ENCODE measurements at regions not wholly inside any gene's neighbourhood (a gene's known extent, or its start where the extent isn't known, plus 50 kb on each side); places are given as distances from the start of the nearest gene placed in this dataset.

DNA sequence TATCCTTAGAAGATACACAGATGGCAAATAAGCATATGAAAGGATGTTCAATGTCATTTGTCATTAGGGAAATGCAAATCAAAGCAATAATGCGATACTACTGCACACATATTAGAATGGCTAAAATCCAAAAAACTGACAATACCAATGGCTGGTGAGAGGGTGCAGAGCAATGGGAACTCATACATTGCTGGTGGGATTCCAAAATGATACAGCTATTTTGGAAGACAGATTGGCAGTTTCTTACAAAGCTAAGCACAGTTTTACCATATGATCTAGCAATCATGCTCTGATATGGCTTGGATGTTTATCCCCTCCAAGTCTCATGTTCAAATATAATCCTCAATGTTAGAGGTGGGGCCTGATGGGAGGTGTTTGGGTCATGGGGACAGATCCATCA is 122.6 kb downstream of the KCTD15 start:
- Histone ChIP-seq H4K20me1 (ENCODE audit: insufficient read depth, low read length) (no peaks in the 10 kb centered on the region), H3K79me2 (ENCODE audit: insufficient read depth, low read length) (no peaks in the 10 kb centered on the region), H3K36me3 (ENCODE audit: insufficient read depth, low read length) (no peaks in the 10 kb centered on the region), H2AFZ (ENCODE audit: low read depth, low read length) (no peak overlapping the region), H3K4me2 (ENCODE audit: low read length) (no peak overlapping the region), H3K4me1 (ENCODE audit: insufficient read depth, low read length) (no peaks in the 10 kb centered on the region), H3K9me3 (ENCODE audit: insufficient read depth, low read depth, low read length) (no peaks in the 10 kb centered on the region), H3K27ac (ENCODE audit: low read depth, low read length) (no peak overlapping the region), H3K9ac (ENCODE audit: low read length) (no peak overlapping the region), H3K4me3 (ENCODE audit: insufficient read depth, low read depth, low read length) (no peak overlapping the region), H3K27me3 (ENCODE audit: insufficient read depth, low read length) (no peaks in the 10 kb centered on the region)
- H3K36me3 Mint-ChIP-seq (ENCODE audit: low read depth, unreplicated experiment), result no peaks in the 10 kb centered on the region
- FAIRE-seq (no peak), DNase-seq (ENCODE audit: low read depth) (no peak)
- H3K9me3 Mint-ChIP-seq (ENCODE audit: unreplicated experiment), result peaks cover 2% of the 10 kb centered on the region
- TF ChIP-seq, protein P1, sequence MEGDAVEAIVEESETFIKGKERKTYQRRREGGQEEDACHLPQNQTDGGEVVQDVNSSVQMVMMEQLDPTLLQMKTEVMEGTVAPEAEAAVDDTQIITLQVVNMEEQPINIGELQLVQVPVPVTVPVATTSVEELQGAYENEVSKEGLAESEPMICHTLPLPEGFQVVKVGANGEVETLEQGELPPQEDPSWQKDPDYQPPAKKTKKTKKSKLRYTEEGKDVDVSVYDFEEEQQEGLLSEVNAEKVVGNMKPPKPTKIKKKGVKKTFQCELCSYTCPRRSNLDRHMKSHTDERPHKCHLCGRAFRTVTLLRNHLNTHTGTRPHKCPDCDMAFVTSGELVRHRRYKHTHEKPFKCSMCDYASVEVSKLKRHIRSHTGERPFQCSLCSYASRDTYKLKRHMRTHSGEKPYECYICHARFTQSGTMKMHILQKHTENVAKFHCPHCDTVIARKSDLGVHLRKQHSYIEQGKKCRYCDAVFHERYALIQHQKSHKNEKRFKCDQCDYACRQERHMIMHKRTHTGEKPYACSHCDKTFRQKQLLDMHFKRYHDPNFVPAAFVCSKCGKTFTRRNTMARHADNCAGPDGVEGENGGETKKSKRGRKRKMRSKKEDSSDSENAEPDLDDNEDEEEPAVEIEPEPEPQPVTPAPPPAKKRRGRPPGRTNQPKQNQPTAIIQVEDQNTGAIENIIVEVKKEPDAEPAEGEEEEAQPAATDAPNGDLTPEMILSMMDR (IDR thresholded peaks at IDR 0.05; ENCODE audit: insufficient read depth, low read depth, low read length), result no peak
- TF ChIP-seq EZH2 (IDR thresholded peaks at IDR 0.05; ENCODE audit: insufficient read depth, low read length), result no peak
- H3K4me3 Mint-ChIP-seq (ENCODE audit: unreplicated experiment), result no peak overlapping the region
- H3K4me1 Mint-ChIP-seq (ENCODE audit: low read depth, unreplicated experiment), result no peaks in the 10 kb centered on the region
- no peak overlapping the region for H3K27ac Mint-ChIP-seq (ENCODE audit: unreplicated experiment)
- peaks cover 6% of the 10 kb centered on the region for H3K27me3 Mint-ChIP-seq (ENCODE audit: low read depth, unreplicated experiment)

DNA sequence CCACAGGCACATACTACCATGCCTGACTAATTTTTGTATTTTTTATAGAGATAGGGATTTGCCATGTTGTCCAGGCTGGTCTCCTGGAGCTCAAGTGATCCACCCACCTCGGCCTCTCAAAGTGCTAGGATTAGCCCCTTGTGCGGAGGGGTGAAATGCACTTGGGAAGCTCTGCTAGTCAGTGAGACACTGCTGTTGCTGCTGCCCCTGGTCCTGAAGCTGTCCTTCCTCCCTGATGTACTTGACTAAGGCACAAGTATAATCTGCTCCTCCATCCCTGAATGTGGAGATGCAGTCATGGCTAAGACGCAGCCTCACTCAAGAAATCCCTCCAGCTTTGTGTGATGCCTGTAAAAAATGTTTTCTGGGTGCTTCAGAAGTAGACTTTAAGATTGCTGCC is 124.5 kb downstream of the KCTD15 start:
- Histone ChIP-seq H3K9ac (ENCODE audit: low read length) (no peak overlapping the region), H3K79me2 (ENCODE audit: insufficient read depth, low read length) (no peaks in the 10 kb centered on the region), H3K4me3 (ENCODE audit: insufficient read depth, low read depth, low read length) (no peak overlapping the region), H4K20me1 (ENCODE audit: insufficient read depth, low read length) (no peaks in the 10 kb centered on the region), H2AFZ (ENCODE audit: low read depth, low read length) (no peak overlapping the region), H3K4me1 (ENCODE audit: insufficient read depth, low read length) (no peaks in the 10 kb centered on the region), H3K27ac (ENCODE audit: low read depth, low read length) (no peak overlapping the region), H3K4me2 (ENCODE audit: low read length) (no peak overlapping the region), H3K9me3 (ENCODE audit: insufficient read depth, low read depth, low read length) (no peaks in the 10 kb centered on the region), H3K27me3 (ENCODE audit: insufficient read depth, low read length) (no peaks in the 10 kb centered on the region), H3K36me3 (ENCODE audit: insufficient read depth, low read length) (no peaks in the 10 kb centered on the region)
- Mint-ChIP-seq H3K9me3 (ENCODE audit: unreplicated experiment) (peaks cover 2% of the 10 kb centered on the region), H3K27me3 (ENCODE audit: low read depth, unreplicated experiment) (peaks cover 8% of the 10 kb centered on the region), H3K36me3 (ENCODE audit: low read depth, unreplicated experiment) (no peaks in the 10 kb centered on the region), H3K4me1 (ENCODE audit: low read depth, unreplicated experiment) (no peaks in the 10 kb centered on the region), H3K27ac (ENCODE audit: unreplicated experiment) (no peak overlapping the region), H3K4me3 (ENCODE audit: unreplicated experiment) (no peak overlapping the region)
- DNase-seq (ENCODE audit: low read depth) (no peak), FAIRE-seq (no peak)
- TF ChIP-seq, protein P1 (IDR thresholded peaks at IDR 0.05; ENCODE audit: insufficient read depth, low read depth, low read length), result no peak
- no peak for TF ChIP-seq EZH2 (IDR thresholded peaks at IDR 0.05; ENCODE audit: insufficient read depth, low read length)

DNA sequence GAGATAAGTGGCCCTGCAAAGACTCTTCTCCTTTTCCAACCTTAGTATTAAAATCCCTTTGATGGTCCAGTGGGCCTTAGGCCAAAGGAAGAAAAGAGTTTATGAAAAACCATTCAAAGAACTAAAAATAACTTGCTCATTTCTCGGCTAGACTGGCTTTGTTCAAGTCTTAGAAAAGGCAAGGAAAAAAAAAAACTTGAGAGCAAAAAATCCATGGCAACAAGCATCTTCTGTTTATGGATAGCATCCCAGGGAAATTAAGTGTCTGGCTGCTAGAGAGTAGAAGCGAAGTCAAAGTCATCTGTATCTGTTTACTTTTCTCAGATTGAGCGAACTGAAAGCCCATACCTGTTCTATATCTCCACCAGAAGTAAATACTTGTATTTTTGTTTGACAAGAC is 129.6 kb downstream of the KCTD15 start:
- Histone ChIP-seq H3K4me3 (ENCODE audit: insufficient read depth, low read depth, low read length) (no peak overlapping the region), H3K27ac (ENCODE audit: low read depth, low read length) (no peak overlapping the region), H4K20me1 (ENCODE audit: insufficient read depth, low read length) (no peaks in the 10 kb centered on the region), H3K4me1 (ENCODE audit: insufficient read depth, low read length) (no peaks in the 10 kb centered on the region), H3K36me3 (ENCODE audit: insufficient read depth, low read length) (no peaks in the 10 kb centered on the region), H3K4me2 (ENCODE audit: low read length) (no peak overlapping the region), H2AFZ (ENCODE audit: low read depth, low read length) (no peak overlapping the region), H3K9ac (ENCODE audit: low read length) (no peak overlapping the region), H3K9me3 (ENCODE audit: insufficient read depth, low read depth, low read length) (no peaks in the 10 kb centered on the region), H3K27me3 (ENCODE audit: insufficient read depth, low read length) (no peaks in the 10 kb centered on the region), H3K79me2 (ENCODE audit: insufficient read depth, low read length) (no peaks in the 10 kb centered on the region)
- Mint-ChIP-seq H3K27ac (ENCODE audit: unreplicated experiment) (no peak overlapping the region), H3K9me3 (ENCODE audit: unreplicated experiment) (peaks cover 2% of the 10 kb centered on the region), H3K4me3 (ENCODE audit: unreplicated experiment) (no peak overlapping the region), H3K27me3 (ENCODE audit: low read depth, unreplicated experiment) (peaks cover 16% of the 10 kb centered on the region), H3K36me3 (ENCODE audit: low read depth, unreplicated experiment) (no peaks in the 10 kb centered on the region), H3K4me1 (ENCODE audit: low read depth, unreplicated experiment) (no peaks in the 10 kb centered on the region)
- FAIRE-seq, result no peak
- no peak for TF ChIP-seq EZH2 (IDR thresholded peaks at IDR 0.05; ENCODE audit: insufficient read depth, low read length)
- TF ChIP-seq, protein P1 (IDR thresholded peaks at IDR 0.05; ENCODE audit: insufficient read depth, low read depth, low read length), result no peak
- DNase-seq (ENCODE audit: low read depth), result no peak

Measured in astrocyte (in vitro differentiated cells and primary cell).